ENCODE measurements at regions not wholly inside any gene's neighbourhood (a gene's known extent, or its start where the extent isn't known, plus 50 kb on each side); places are given as distances from the start of the nearest gene placed in this dataset.

DNA sequence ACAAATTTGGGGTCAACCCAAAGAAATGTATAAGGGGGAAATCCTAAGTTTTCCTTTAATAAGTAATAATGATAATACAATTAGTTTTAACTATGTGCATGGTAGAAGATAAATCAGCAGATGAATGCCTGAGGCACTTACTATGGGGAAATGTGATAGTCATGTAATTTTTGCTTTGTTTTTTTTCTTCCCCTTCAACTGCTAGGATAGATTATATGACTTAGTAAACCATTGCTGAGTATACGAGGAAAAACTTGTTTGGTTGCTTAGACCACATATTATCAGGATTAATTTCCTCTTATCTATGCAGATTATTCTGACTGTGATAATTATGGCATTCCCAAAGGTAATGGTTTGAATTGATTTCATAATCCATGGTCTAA, 181.1 kb downstream of the TGFB2 start:
- no peak for DNase-seq (ENCODE audit: low read depth)

DNA sequence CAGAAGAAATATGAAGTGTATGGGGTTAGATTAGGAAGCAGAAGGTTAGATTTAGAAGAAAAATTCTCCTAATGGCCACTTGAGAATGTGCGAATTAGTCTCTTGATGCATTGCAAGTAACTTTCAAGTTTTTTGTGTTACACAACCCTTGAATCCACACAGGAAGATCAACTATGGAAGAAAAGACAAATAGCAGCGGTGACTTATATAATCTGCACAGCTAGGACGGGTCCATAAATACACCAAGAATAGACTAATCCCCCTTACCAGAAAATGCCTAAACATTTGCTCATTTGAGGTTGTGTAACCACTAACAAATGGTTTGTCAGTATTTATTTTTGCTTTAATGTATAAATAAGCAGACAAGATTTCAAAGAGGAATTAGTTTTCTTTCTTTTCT, 182.6 kb downstream of the TGFB2 start:
- DNase-seq (ENCODE audit: low read depth): no peak

DNA sequence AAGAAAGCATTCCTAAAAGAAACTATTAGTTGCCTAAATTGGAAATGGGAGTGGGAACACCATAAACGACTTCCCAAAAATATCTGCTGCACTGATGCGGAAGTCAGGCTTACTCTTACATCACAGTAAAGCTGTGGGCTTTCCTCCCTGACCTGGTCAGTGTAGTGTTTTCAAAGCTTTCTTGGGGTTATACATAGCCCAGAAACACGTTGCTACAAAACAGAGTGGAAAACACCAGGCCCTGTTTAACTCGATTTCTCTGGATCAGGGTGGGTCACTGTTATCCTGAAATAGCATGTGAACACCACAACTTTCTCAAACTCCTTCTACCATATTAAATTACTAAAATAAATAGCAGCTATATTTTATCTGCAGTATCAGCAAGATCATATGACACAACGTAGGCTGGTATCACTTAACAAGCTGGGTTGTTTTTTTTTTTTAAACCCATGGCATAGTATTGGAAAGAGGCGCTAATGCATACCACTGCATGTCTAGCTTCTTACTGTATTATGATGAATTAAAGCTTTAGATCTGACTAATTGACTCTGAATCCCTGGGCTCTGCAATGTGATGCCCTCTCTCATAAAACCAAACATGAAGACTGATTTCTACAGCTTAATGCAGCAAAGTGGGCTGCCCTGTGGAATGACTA, 184.6 kb downstream of the TGFB2 start:
- no peak for DNase-seq (ENCODE audit: low read depth)

DNA sequence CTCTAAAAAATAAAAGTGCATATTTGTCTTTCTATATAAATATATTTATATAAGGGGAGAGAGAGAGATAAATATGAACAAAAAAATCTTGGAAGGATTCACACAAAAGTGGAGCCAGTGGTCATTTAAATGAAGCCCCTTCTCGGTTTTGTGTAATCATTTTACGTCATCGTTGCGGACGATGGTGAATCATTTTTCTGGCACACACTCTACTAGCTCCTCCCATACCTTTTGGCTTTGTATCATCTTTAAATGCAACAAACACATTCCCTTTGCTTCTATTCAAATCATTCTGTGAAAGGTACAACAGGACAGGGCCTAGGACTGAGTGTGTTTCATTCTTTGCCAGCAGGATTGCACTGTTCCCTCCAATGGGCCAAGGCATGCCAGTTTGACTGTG, 186.8 kb downstream of the TGFB2 start:
- DNase-seq (ENCODE audit: low read depth): no peak

DNA sequence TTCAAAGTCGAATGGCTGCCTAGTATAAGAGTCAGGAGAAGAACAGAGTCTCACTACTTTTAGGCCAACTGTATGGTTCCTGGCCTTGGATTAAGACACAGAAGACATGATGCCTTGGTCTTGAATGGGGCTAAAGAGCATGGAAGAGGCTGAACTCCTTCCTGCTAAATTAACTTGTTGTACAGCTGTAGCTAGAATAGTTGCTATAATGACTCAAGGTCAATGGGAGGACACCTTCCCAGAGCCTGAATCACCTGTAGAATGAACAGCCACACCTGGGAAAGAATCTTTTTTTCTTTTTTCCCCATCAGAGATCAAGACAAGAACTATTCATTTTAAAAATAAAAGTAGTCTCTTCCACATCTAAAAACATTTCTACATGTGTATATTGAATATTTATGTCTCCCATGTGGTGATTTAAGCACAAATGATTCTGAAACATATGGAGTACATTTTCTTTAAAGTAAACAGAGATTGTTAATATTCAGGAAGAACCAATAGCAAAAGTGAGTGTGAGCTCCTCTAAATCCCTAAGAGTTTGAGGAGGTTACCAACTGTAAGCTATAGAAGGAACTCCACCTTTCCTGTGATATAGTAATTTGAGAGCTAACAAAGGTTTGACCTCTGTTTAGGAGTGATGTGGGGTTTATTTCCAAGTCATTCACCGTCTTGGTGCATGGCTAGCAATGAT, 191.3 kb downstream of the TGFB2 start:
- DNase-seq (ENCODE audit: low read depth): no peak

DNA sequence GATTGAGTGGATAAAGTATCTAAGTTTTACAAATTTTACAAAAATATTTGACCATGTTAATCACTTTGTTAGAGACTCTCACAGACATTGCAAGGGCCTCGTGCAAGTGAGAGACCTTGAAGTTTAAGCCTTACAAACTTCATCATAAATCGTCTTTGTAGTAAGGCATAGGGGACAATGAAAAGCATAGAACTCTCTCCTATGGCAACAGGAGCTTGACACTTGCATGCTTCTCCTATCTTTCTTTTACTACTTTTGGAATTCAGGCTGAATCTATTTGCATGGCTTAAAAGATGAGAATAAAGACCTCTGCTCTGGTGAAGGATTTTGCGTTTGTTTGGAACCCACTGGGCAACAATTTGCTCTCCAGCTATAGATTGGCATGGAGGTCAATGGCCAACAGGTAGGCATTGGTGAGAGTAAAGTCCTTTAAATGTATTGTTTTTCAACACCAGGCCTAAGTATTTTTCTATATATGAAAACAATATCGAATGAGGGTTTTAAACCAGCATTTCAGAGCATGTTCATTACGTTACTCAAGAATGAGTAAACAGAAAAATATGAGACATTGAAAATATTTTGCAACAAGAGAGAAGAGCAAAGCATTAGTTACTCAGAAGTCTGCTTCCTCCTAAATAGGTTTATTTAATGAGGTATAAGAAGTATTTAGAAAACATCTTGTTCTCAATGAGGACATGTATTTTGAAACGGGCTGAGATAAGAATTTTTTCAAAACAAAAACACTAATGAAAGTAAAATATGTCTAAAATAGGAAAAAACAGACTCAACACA, 192.2 kb downstream of the TGFB2 start:
- no peak for DNase-seq (ENCODE audit: low read depth)

DNA sequence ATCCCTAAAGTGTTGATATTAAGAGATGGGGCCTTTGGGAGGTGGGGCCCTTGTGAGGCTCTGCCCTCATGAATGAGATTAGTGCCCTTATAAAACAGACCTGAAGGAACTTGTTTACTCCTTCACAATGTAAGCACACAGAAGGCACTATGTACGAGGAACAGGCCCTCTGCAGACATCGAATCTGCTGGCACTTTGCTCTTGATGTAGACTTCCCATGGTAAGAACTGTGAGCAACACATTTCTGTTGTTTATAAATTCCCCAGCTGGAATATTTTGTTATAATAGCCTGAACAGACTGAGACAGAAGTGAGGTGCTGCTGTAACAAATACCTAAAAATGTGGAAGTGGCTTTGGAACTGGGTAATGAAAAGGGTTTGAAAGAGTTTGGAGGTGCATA, 193.2 kb downstream of the TGFB2 start:
- no peak for DNase-seq (ENCODE audit: low read depth)

DNA sequence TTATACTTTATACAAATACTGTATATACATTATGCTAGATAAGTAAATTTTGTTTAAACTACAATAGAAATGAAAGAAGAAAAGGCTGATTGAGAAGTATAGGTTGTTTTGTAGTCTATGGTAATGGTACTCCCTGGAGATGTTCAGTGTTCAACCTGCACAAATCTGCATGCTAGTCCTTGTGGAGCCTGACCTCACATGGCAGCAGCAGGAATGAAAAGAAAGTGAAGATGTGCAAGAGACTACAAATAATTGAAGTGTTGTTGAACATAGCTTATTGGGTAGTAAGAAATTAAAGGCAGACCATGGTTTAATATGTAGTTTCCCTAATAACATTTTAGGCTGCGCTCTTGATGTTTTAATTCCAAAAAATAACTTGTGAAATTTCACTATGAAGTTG, 201.2 kb downstream of the TGFB2 start:
- DNase-seq (ENCODE audit: low read depth): no peak

DNA sequence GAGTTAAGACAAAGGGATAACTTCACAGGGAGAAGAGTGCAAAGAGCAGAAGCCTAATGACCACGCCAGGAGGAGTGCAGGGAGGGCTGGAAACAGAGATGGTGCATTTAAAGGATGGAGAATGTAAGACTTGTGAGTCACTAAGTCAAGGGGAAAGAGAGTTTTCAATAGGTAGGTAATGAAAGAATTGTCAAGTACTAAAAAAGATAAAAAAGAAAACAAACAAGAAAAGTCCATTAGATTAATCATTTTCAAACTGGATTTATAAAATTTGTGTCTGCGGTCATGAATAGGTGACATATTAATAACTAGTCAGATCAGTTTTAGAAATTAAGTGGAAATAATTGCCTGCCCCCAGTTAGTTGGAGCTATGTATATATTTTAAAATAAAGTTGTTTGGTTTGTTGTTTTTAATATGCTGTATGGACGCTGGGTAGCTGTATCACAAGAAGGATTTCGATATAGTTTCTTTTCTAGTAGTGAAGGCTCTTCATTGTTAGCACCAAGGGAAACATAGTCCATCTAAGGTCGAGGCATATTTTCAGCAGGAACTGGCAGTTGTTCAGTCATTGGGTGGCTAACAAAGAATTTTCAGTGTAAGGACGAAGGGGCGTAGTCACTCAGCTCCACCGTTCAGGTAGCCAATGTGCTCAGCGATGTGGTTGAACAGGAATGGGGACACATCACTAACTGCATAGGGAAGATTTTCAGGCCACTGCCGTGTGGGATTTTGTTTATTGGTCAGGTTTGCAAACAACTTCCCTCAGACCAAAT, 203.0 kb downstream of the TGFB2 start:
- DNase-seq (ENCODE audit: low read depth): no peak

DNA sequence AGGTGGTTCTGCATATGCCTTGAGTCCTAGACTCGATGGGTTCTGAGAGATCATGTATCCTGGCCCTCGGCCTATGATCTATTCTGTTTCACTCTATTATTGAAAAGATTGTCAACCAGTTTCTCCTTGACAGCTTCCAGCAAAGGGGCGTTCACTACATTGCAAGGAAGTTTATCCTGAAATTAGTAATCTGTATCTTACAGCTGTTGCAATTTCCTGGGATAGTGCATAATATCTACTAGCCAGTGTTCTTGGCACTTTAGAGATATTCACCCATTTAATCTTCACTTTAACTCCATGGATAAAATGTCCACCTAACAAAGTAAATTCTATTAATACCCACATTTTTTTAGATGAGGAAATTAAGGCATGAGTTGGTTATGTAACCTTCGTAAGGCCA, 203.6 kb downstream of the TGFB2 start:
- no peak for DNase-seq (ENCODE audit: low read depth)

DNA sequence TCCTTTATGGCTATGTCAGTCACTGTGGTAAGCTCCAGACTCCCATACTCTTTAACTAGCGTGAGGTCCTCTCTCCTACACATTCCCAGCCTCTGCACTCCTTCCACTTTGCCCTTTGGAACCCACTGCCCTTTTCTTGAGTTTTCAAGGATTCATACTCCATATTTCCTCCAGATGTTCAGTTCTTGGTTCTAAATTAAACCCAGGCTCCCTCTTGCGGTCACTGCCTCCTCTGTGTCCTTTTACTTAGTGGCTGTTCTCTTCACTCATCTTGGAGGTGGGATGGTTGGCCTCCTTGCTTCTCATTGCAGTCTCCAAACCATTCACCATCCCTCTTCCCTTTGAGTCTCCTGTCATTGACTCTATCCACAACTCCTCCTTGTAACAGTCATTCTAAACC, 208.1 kb downstream of the TGFB2 start:
- no peak for DNase-seq (ENCODE audit: low read depth)

DNA sequence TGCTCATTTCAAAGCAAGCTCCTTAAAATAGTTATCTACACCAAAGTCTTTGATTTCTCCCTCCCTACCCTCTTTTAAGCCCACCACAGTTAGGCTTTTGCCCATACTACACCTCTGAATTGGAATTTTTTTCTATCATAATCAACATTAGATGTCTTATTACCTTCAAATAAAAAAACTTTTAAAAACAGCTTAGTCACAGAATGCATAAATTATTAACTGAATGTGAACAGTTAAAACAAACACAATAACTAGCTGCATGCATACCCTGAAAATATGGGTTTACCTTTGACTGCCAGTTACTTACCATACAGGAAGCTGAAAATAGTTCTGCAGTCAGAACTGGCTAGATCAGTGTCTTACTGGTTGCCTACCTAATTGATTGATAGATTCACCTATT, 210.9 kb downstream of the TGFB2 start:
- no peak for DNase-seq (ENCODE audit: low read depth)

DNA sequence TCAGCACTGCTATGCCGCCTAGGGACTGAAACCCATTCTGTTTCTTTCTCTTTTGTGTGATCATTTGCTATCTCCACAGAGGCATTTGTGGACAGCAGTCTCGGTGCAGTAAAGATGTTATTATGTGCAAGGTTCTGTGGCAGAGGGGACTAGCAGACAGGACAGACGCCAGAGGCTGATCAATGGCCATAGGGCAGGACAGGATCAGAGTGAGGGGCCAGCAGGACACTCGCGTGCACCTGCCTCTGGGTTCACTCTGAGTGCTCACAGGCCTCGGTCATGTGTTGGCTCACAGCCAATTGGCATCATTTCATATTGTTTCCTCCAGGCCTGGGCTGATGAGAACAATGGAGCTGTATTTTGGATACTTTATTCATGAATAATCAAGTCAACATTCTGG, 212.6 kb downstream of the TGFB2 start:
- no peak for DNase-seq (ENCODE audit: low read depth)

DNA sequence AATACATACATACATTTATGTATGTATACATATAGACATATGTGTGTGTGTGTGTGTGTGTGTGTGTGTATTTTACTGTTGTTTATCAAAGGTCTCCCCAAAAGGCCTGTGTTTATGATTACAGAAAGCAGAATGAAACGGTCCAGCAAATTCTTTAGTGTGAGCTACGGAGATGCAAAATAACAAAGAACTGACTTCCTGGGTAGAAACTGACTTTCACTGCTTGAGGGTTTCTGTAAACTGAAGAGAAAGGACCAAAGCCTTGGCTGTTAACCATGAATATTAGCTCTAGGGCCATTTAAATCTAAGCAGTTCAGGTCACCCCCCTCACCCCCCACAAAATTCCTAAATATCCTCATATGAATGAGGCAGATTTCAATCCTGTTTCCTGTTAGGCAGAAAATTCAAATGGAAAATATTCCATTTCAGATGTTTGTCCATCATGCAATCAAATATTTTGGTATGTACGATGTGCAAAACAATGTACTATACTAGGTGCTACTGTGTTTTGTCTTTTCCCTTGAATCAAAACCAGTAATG, 213.2 kb downstream of the TGFB2 start:
- no peak for DNase-seq (ENCODE audit: low read depth)

DNA sequence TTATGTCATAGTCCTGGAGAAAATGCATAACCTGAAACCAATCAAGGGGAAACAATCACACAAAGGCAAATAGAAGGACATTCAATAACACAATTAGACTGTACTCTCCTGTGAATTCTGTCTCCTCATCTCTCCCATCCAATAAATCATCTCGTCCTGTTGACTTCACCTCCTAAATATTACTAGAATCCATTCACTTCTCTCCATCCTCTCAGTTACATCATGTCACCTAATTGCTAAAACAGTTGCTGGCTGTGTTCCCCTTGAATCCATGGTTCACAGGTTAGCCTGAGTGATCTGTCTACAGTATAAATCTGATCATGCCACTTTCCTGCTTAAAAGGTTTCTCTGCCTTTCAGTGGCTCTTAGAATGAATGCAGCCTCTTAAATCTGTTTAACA, 220.2 kb downstream of the TGFB2 start:
- no peak for DNase-seq (ENCODE audit: low read depth)

DNA sequence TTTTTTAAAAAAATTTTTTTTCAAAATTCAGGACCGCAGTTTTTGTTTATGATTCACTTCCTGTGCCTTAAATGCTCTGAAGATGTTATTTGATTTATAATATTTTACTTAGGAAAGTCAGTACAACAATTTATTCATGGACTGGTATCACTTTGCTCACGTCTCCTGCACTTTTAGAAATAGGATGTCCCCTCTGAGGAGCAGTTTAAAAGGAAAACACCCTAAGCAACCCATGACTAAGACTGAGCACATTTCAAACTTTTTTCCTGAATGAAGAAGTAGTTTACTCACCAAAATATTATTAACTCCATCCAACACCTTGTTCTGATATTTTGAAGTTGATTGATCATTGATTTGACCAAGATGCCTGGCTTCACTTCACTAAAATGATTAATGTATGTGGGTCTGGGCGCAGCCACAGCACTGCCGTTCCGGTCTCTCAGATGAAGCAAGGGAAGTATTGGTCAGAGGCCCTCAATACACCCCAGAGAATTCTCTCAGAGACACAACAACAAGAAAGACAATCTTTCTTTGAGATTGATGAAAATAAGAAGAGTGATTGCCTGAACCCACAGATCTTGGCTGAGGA, 223.9 kb downstream of the TGFB2 start:
- DNase-seq (ENCODE audit: low read depth): no peak

DNA sequence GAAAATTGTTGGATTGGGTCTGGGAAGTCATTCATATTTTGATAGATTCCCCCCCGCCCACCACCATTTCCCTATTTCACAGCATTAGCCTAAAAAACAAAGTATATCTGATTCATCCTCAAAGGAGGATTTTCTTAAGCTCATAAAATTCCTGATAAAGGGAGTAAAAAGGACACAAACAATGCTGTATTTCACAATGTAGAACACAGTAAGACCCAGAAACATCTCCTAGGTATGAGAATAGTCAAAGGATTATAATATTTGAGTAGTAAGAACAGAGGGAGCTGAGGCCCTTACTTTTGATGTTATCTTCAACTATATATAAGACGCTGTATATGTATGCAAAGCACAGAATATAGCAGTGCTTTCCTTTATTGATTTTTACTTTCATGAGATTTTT, 225.3 kb downstream of the TGFB2 start:
- DNase-seq (ENCODE audit: low read depth): no peak

DNA sequence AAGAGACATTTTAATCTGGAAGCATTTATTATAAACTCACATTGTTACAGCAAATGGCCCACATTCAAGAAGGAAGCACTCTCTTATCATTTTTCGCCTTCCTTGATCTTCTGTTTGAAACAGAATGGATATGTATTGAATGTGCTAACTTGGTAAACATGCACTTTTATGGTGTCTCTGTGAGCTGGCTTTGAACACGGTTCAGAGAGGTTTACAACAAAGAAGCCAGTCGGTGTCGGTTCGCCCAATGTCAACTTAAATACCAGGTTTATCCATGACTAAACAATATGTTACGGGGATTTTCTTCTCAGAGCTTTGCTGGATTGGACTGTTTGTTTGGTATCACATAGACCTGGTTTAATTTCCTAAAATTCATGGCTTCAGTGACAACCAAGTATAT, 226.4 kb downstream of the TGFB2 start:
- no peak for DNase-seq (ENCODE audit: low read depth)

DNA sequence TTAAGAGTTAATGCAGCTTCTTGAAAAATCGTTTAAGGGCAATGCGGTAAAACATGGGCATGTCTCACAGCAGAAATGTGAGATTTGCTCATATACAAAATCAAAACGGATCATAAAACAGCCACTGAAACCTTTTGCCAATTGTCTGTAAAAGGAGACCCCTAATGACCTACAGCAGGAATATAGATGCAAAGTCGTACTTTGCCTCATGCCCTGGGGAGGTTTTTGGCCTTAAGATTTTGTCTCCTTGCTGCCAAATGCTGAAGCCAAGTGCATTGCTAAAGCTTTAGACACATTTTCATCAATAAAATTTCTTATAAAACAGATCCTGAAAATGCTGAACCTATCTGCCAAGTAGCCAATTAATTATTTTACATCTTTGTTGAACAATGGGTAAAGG, 226.9 kb downstream of the TGFB2 start:
- no peak for DNase-seq (ENCODE audit: low read depth)

DNA sequence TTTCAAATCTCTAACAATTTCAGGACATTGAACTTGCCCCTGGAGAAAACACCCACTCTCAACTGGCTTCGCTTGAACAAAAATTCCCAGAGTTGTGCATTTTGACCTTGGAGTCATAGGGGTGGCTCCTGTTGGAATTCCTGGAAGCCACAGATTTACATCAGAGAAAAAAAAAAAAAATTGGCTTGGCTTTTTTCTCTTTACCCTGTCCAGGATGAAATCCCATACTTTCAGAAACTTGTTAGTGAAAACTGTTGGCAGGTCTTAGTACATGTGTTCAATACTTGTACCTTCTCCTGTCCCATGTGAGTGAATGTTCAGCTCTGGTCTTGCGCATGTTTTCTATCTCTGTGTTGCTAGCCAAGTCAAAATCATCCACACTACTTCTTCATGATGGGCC, 228.8 kb downstream of the TGFB2 start:
- DNase-seq (ENCODE audit: low read depth): no peak

DNA sequence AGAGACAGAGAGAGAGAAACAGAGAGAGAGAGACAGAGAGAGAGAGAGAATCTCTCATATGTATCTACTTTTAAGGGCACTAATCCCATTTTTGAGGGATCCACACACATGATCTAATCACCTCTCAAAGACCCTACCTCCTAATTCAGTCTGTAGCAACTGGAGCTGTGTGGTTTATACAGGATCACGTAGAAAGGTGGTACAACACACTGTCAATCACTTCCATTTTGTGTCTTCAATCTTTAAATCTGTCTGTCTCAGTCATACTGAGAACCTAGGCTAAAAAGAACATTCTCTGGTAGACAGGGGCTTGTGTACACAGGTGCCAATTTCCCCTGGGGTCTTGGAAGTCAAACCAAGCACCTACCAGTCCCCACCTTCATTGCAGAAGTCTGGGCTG, 229.9 kb downstream of the TGFB2 start:
- DNase-seq (ENCODE audit: low read depth): no peak

DNA sequence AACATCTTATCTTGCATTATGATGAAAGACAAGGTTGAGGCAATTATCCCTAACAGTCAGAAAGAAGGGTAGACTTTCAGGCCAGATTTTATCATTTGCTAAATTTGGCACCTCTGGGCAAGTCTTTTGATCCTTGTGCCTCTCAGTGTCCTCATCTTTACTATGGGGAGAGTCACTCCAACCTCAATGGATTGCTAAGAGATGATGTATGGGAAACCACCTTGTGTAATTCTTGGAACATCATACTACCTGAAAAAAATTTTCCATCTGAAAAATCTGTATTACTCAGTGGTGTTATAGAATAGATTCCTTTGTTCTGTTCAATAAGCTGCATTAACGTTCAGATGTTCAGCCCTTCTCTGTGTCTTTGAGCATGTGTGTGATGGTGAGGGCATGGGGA, 230.7 kb downstream of the TGFB2 start:
- DNase-seq (ENCODE audit: low read depth): no peak
